ENCODE measurements at regions not wholly inside any gene's neighbourhood (a gene's known extent, or its start where the extent isn't known, plus 50 kb on each side); places are given as distances from the start of the nearest gene placed in this dataset.

DNA sequence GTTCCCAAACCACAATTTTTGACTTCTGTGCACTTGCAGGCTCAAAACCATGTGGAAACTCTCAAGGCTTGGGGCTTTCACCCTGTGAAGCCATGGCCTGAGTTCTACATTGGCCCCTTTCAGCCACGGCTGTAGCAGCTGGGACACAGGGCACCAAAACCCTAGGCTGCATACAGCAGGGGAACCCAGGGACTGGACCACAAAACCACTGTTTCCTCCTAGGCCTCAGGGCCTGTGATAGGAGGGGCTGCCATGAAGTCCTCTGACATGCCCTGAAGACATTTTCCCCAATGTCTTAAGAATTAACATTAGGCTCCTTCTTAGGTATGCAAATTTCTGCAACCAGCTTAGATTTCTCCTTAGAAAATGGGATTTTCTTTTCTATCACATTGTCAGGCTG, 312.1 kb upstream of the TUSC1 start:
- no peak for DNase-seq (ENCODE audit: low spot score)
- TF ChIP-seq, protein P1, sequence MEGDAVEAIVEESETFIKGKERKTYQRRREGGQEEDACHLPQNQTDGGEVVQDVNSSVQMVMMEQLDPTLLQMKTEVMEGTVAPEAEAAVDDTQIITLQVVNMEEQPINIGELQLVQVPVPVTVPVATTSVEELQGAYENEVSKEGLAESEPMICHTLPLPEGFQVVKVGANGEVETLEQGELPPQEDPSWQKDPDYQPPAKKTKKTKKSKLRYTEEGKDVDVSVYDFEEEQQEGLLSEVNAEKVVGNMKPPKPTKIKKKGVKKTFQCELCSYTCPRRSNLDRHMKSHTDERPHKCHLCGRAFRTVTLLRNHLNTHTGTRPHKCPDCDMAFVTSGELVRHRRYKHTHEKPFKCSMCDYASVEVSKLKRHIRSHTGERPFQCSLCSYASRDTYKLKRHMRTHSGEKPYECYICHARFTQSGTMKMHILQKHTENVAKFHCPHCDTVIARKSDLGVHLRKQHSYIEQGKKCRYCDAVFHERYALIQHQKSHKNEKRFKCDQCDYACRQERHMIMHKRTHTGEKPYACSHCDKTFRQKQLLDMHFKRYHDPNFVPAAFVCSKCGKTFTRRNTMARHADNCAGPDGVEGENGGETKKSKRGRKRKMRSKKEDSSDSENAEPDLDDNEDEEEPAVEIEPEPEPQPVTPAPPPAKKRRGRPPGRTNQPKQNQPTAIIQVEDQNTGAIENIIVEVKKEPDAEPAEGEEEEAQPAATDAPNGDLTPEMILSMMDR (IDR thresholded peaks at IDR 0.05; ENCODE audit: extremely low read depth, insufficient read depth, missing control alignments): no peak
- in situ Hi-C loops (cut with MboI; ENCODE audit: low pct_unique_long_range_greater_than_20kb, low sequenced_read_pairs, unreplicated experiment): no loop called here

DNA sequence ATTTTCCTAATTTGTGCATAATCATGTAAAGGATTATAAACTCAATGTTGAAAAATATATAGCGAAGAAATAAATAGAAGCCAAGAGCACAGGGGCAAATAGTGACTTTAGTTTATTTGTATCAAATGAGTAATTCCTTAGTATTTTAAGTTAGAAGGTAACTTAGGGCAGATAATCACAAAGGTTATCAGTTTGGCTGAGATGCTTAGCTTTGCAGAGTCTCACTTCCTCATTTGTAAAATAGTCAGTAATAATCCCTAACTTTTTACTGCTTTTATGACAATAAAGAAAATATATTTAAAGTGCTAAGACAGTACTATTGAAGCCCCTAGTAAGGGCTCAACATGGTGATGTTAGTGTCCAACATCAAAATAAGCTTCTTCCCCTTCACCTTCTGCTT, 297.4 kb upstream of the TUSC1 start:
- in situ Hi-C loops (cut with MboI; ENCODE audit: low pct_unique_long_range_greater_than_20kb, low sequenced_read_pairs, unreplicated experiment): no loop called here
- TF ChIP-seq, protein P1 (IDR thresholded peaks at IDR 0.05; ENCODE audit: extremely low read depth, insufficient read depth, missing control alignments): no peak
- DNase-seq (ENCODE audit: low spot score): no peak

DNA sequence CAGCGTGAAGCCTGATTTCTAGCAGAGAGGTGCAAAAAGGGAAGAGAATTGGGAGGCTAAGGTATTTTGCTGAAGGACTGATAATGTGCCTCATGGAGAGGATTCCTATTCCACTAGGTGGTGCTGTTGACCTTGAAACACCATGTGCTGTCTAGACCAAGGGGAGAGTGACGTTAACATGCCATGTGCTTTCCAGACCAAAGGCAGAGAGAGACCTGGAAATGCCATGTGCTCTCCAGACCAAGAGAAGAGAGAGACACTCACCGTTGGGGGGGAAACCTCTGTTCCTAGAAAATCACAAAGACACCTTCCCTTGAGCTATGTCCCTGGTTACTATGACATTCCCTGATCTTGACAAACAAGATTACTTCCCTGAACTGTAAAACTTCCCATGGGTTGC, 286.0 kb upstream of the TUSC1 start:
- in situ Hi-C loops (cut with MboI; ENCODE audit: low pct_unique_long_range_greater_than_20kb, low sequenced_read_pairs, unreplicated experiment): loop anchor here (5.0 to 25.0 kb wide), 2 partner anchors 358 to 648 kb away; no protein-coding TSS in a partner anchor
- TF ChIP-seq, protein P1 (IDR thresholded peaks at IDR 0.05; ENCODE audit: extremely low read depth, insufficient read depth, missing control alignments): peak; percentile 85
- peak; percentile 29 for DNase-seq (ENCODE audit: low spot score)

DNA sequence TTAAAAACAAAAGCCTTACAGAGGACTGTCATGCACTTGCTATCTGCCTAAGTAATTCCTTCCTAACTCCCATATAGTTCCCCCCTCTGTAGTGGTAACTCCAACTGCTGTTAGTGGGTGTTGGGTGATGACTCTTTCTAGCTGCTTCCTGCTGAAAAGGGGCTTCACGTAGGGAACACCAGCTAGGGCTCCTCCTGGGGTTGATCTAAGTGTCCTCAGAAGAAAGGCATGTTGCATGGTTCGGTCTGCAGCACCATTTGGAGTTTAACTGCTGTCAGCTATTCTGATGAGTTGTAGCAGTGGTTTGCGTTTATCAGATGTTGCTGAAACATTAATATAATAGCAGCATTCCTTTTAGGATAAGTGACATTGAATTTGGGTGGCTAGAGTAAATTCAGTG, 281.9 kb upstream of the TUSC1 start:
- in situ Hi-C loops (cut with MboI; ENCODE audit: low pct_unique_long_range_greater_than_20kb, low sequenced_read_pairs, unreplicated experiment): loop anchor here (5.0 to 25.0 kb wide), 2 partner anchors 362 to 652 kb away; no protein-coding TSS in a partner anchor
- no peak for DNase-seq (ENCODE audit: low spot score)
- TF ChIP-seq, protein P1 (IDR thresholded peaks at IDR 0.05; ENCODE audit: extremely low read depth, insufficient read depth, missing control alignments): no peak

DNA sequence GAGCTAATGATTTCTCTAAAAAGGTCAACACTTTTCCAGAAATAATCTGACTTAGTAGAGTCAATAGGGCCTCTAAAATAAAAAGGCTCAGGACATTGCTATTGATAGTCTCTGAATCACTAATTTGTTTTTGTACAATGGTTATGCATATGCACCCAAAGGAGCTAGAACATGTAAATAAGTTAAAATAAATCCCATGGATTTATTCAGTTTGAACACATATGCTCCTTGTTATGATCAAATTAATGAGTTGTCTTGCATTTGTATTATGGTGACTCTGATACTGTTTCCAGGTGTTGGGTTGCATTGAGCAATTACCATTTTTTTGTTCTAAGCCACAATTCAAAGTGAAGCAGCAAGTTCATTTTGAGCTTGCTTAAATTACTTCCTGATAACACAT, 276.0 kb upstream of the TUSC1 start:
- DNase-seq (ENCODE audit: low spot score): no peak
- in situ Hi-C loops (cut with MboI; ENCODE audit: low pct_unique_long_range_greater_than_20kb, low sequenced_read_pairs, unreplicated experiment): loop anchor here (25.0 kb wide), 1 partner anchor 658 kb away; no protein-coding TSS in a partner anchor
- TF ChIP-seq, protein P1 (IDR thresholded peaks at IDR 0.05; ENCODE audit: extremely low read depth, insufficient read depth, missing control alignments): no peak

DNA sequence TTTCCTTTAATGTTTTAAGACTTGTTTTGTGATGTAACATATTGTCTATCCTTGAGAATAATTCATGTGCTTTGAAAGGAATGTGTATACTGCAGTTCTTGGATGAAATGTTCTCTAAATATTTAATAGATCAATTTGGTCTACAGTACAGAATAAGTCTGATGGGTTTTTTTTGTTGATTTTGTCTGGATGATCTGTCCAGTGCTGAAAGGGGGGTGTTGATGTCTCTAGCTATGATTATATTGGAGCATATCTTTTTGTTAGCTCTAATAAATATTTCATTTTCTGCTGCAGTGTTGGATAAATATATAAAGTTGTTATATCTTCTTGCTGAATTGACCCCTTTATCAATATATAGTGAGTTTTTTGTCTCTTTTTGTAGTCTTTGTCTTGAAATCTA, 269.9 kb upstream of the TUSC1 start:
- TF ChIP-seq, protein P1 (IDR thresholded peaks at IDR 0.05; ENCODE audit: extremely low read depth, insufficient read depth, missing control alignments): no peak

DNA sequence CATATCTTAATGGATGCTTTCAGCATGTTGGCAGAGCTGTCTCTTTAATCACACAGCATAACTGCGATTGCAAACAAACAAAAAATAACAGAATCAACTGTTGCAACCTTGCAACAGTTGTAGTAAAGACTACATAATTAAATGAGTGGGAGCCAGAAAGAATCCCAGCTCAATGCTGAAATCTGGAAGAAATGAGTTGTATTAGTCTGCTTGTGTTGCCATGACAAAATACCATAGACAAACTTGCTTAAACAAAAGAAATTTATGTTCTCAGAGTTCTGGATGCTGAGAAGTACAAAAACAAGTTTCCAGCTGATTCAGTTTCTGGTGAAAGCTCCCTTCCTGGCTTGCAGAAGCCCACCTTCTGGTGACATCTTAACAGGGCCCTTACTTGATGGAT, 260.9 kb upstream of the TUSC1 start:
- TF ChIP-seq, protein P1 (IDR thresholded peaks at IDR 0.05; ENCODE audit: extremely low read depth, insufficient read depth, missing control alignments): no peak
- DNase-seq (ENCODE audit: low spot score): no peak
- in situ Hi-C loops (cut with MboI; ENCODE audit: low pct_unique_long_range_greater_than_20kb, low sequenced_read_pairs, unreplicated experiment): no loop called here

More for the DNA sequence above, 269.9 kb upstream of the TUSC1 start:
- in situ Hi-C loops (cut with MboI; ENCODE audit: low pct_unique_long_range_greater_than_20kb, low sequenced_read_pairs, unreplicated experiment): no loop called here
- no peak for DNase-seq (ENCODE audit: low spot score)

Data from GM13977 (cell line).